ENCODE measurements at regions not wholly inside any gene's neighbourhood (a gene's known extent, or its start where the extent isn't known, plus 50 kb on each side); places are given as distances from the start of the nearest gene placed in this dataset.
"Not testable (repeated sequence)": the region's sequence is repeated elsewhere in the genome, so short reads cannot be mapped to it uniquely, and the experiment has no call there.

GRCh38 chr9:135412315-135413085 is 67.1 kb upstream of the PPP1R26 start:
- not testable (repeated sequence) for TF ChIP-seq POLR2AphosphoS5 (IDR thresholded peaks at IDR 0.05; ENCODE audit: low read depth, low read length); REST (IDR thresholded peaks at IDR 0.05; ENCODE audit: insufficient read depth in 1 of 2, low read depth in 2 of 2, low read length in 2 of 2); TAF1 (IDR thresholded peaks at IDR 0.05; ENCODE audit: borderline replicate concordance, insufficient read depth, low read length); SIN3A (IDR thresholded peaks at IDR 0.05; ENCODE audit: borderline replicate concordance, insufficient read depth, low read length)
- TF ChIP-seq FOXP2 (optimal IDR thresholded peaks at IDR 0.05; ENCODE audit: borderline replicate concordance, extremely low read depth, extremely low read length, insufficient read depth): peak; percentile 61
